HEK293T (cell line): ENCODE measurements at regions not wholly inside any gene's neighbourhood (a gene's known extent, or its start where the extent isn't known, plus 50 kb on each side); places are given as distances from the start of the nearest gene placed in this dataset.

Experiments
- FOXA1 ChIP-seq: fragments of 450-650 bp; IDR thresholded peaks from 2 replicates; pipeline ENCODE4 v1.6.1; 2016; ENCODE audit warnings: mild to moderate bottlenecking
- HDGF ChIP-seq: fragments of 450-650 bp; IDR thresholded peaks from 2 replicates; pipeline ENCODE4 v1.6.1; 2017; ENCODE audit warnings: antibody characterized with exemption, borderline replicate concordance

- TF ChIP-seq HDGF (no peak), FOXA1 (no peak)
Measured at GRCh38 chr9:29312327-29312726, 1739.0 kb upstream of the C9orf72 start.
